Vagina (tissue), 2 donors: ENCODE measurements at regions not wholly inside any gene's neighbourhood (a gene's known extent, or its start where the extent isn't known, plus 50 kb on each side); places are given as distances from the start of the nearest gene placed in this dataset.

ENCODE experiments used
- POLR2A ChIP-seq, 2 donors: fragments of 450-650 bp; IDR thresholded peaks; one replicate each; pipeline ENCODE4 v1.6.1; 2017; ENCODE audit warnings: antibody characterized with exemption in 2 of 2, mild to moderate bottlenecking in 2 of 2, moderate library complexity in 2 of 2
- TF ChIP-seq, protein P1 (sequence below), 3 experiments: fragments of 450-650 bp in 2 of 3; fragments of 200-600 bp in 1 of 3; sonication (generic) in 1 of 3; IDR thresholded peaks; one replicate each; pipeline ENCODE4 v1.5.1; 2017 to 2019; ENCODE audit warnings: antibody characterized with exemption in 3 of 3, mild to moderate bottlenecking in 2 of 3, moderate library complexity in 2 of 3

DNA sequence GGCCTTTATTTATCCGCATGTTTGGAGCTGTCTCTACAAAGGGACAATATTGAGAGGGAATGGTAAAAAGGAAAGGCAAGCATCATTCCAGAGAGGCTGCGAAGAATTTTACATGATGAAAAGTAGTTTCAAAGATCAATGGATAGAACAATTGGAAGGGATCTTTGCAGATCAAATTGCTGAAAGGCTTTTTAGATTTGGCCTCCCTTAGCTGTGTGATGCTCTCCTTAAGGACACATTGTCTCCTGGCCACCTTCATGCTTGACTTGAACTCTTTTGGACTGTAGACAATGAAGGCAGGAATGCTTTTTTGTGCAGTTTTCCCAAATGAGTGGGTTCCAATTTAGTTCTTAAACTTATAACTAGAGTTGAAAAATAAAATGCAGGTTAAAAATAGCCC lies 344.7 kb downstream of the ARL4A start:
- TF ChIP-seq, protein P1, sequence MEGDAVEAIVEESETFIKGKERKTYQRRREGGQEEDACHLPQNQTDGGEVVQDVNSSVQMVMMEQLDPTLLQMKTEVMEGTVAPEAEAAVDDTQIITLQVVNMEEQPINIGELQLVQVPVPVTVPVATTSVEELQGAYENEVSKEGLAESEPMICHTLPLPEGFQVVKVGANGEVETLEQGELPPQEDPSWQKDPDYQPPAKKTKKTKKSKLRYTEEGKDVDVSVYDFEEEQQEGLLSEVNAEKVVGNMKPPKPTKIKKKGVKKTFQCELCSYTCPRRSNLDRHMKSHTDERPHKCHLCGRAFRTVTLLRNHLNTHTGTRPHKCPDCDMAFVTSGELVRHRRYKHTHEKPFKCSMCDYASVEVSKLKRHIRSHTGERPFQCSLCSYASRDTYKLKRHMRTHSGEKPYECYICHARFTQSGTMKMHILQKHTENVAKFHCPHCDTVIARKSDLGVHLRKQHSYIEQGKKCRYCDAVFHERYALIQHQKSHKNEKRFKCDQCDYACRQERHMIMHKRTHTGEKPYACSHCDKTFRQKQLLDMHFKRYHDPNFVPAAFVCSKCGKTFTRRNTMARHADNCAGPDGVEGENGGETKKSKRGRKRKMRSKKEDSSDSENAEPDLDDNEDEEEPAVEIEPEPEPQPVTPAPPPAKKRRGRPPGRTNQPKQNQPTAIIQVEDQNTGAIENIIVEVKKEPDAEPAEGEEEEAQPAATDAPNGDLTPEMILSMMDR (IDR thresholded peaks at IDR 0.05), result no peak
- TF ChIP-seq POLR2A (IDR thresholded peaks at IDR 0.05), result no peak
